B cell (primary cell): ENCODE measurements at regions not wholly inside any gene's neighbourhood (a gene's known extent, or its start where the extent isn't known, plus 50 kb on each side); places are given as distances from the start of the nearest gene placed in this dataset.

Experiments
- ATAC-seq: fragments of 200-7000 bp; cut with Tn5 transposase; one replicate; pipeline ENCODE4 v1.10.0; 2021; ENCODE audit warnings: low read depth, mild to moderate bottlenecking, moderate number of reproducible peaks, moderate library complexity
- CTCF ChIA-PET: fragments of 350-600 bp; sonication (Branson Sonifier 250); formaldehyde crosslinking; loops from one replicate; lab custom pipeline; 2021; ENCODE audit warnings: antibody characterized with exemption, inconsistent platforms; lab: Charles Lee
- POLR2A ChIA-PET: fragments of 350-600 bp; sonication (Branson Sonifier 250); formaldehyde crosslinking; loops from one replicate; lab custom pipeline; 2021; ENCODE audit warnings: antibody characterized with exemption; lab: Charles Lee
- DNase-seq: peaks from one replicate; pipeline ENCODE4 v3.0.0; 2013
- H2AFZ ChIP-seq: 2 replicates; pipeline ENCODE4 v1.6.1; 2012; ENCODE audit warnings: mild to moderate bottlenecking, low read depth, low read length; ENCODE audit not compliant: insufficient read depth, poor library complexity, severe bottlenecking
- H3K27ac ChIP-seq, 2 donors: 1 replicate in 1 of 2; 2 replicates in 1 of 2; pipeline ENCODE4 v1.5.1; 2012 to 2013; ENCODE audit warnings: low read length in 2 of 2, mild to moderate bottlenecking in 2 of 2, moderate library complexity in 1 of 2
- H3K27me3 ChIP-seq, 4 experiments: fragments of 200-600 bp in 1 of 4; sonication (generic) in 1 of 4; replicated peaks in 1 of 4; 1 replicate in 2 of 4; 2 replicates in 2 of 4; pipeline versions ENCODE4 v1.6.1 to v1.7.0; 2013 to 2016; ENCODE audit warnings: low read length in 3 of 4, mild to moderate bottlenecking in 2 of 4, mixed read lengths in 1 of 4, moderate library complexity in 1 of 4; ENCODE audit not compliant: insufficient read depth in 4 of 4, control insufficient read depth in 3 of 4; ENCODE audit errors: control extremely low read depth in 1 of 4
- H3K36me3 ChIP-seq, 2 experiments: replicated peaks in 1 of 2; 1 replicate in 1 of 2; 2 replicates in 1 of 2; pipeline versions ENCODE4 v1.6.1 to v1.7.1; 2013; ENCODE audit warnings: low read length in 1 of 2; ENCODE audit not compliant: insufficient read depth in 2 of 2, control insufficient read depth in 1 of 2; ENCODE audit errors: control extremely low read depth in 1 of 2, extremely low read depth in 1 of 2
- H3K4me1 ChIP-seq, 2 donors: fragments of 200-600 bp in 1 of 2; sonication (generic) in 1 of 2; 1 replicate in 1 of 2; 2 replicates in 1 of 2; pipeline versions ENCODE4 v1.5.1 to v1.6.1; 2013 to 2017; ENCODE audit warnings: low read length in 2 of 2; ENCODE audit not compliant: control insufficient read depth in 2 of 2, insufficient read depth in 2 of 2
- H3K4me2 ChIP-seq: replicated peaks from 2 replicates; pipeline ENCODE3; 2012; ENCODE audit warnings: mild to moderate bottlenecking, low read depth, low read length; ENCODE audit not compliant: poor library complexity, severe bottlenecking
- H3K4me3 ChIP-seq, 5 experiments: fragments of 200-600 bp in 1 of 5; sonication (generic) in 1 of 5; 1 replicate in 3 of 5; 2 replicates in 2 of 5; pipeline versions ENCODE4 v1.5.1 to v1.7.0; 2011 to 2016; ENCODE audit warnings: low read length in 4 of 5, mild to moderate bottlenecking in 4 of 5, low read depth in 2 of 5, control low read depth in 1 of 5, moderate library complexity in 1 of 5; ENCODE audit not compliant: insufficient read depth in 1 of 5; ENCODE audit errors: control extremely low read depth in 1 of 5, extremely low read depth in 1 of 5
- H3K79me2 ChIP-seq: fragments of 200-600 bp; sonication (generic); one replicate; pipeline ENCODE4 v1.6.0; 2016; ENCODE audit warnings: low read length; ENCODE audit not compliant: control insufficient read depth, insufficient read depth
- H3K9ac ChIP-seq: fragments of 200-600 bp; sonication (generic); 2 replicates; pipeline ENCODE4 v1.6.1; 2017; ENCODE audit warnings: mild to moderate bottlenecking, low read length, moderate library complexity
- H3K9me3 ChIP-seq, 3 donors: one replicate each; pipeline versions ENCODE4 v1.6.1 to v1.7.1; 2013; ENCODE audit warnings: low read length in 2 of 3; ENCODE audit not compliant: control insufficient read depth in 2 of 3, insufficient read depth in 1 of 3; ENCODE audit errors: control extremely low read depth in 1 of 3
- H4K20me1 ChIP-seq: 2 replicates; pipeline ENCODE4 v1.6.0; 2012; ENCODE audit warnings: mild to moderate bottlenecking, low read length; ENCODE audit not compliant: insufficient read depth, control insufficient read depth, poor library complexity, severe bottlenecking
- H3K27ac Mint-ChIP-seq: one replicate; pipeline ENCODE4 v1.8.0; 2021; ENCODE audit warnings: mixed read lengths
- H3K27me3 Mint-ChIP-seq: one replicate; pipeline ENCODE4 v1.8.0; 2021; ENCODE audit warnings: mixed read lengths
- H3K4me1 Mint-ChIP-seq: one replicate; pipeline ENCODE4 v1.8.0; 2021; ENCODE audit warnings: mixed read lengths
- H3K4me3 Mint-ChIP-seq: one replicate; pipeline ENCODE4 v1.8.0; 2021; ENCODE audit warnings: mixed read lengths
- H3K9me3 Mint-ChIP-seq: one replicate; pipeline ENCODE4 v1.8.0; 2022; ENCODE audit warnings: mixed read lengths; ENCODE audit not compliant: insufficient read depth
- EZH2 ChIP-seq: IDR thresholded peaks from 2 replicates; pipeline ENCODE4 v1.6.1; 2012; ENCODE audit warnings: borderline replicate concordance, low read depth, mild to moderate bottlenecking, moderate library complexity, low read length; ENCODE audit not compliant: insufficient read depth, poor library complexity, severe bottlenecking
- WGBS: methylation state at CpG from one replicate; pipeline ENCODE4 v1.1.5; 2013; ENCODE audit warnings: missing lambda C conversion rate; ENCODE audit not compliant: insufficient coverage; 5-methylcytosine and 5-hydroxymethylcytosine counted together
- intact Hi-C: fragments of 100-400 bp; cut with micrococcal nuclease; formaldehyde crosslinking; loops from one replicate; pipeline ENCODE4 v1.10.0; 2022
- TF ChIP-seq, protein P1 (sequence below): fragments of 200-600 bp; IDR thresholded peaks from one replicate; pipeline ENCODE4 v1.8.0; 2022; ENCODE audit warnings: antibody characterized with exemption, mild to moderate bottlenecking

DNA sequence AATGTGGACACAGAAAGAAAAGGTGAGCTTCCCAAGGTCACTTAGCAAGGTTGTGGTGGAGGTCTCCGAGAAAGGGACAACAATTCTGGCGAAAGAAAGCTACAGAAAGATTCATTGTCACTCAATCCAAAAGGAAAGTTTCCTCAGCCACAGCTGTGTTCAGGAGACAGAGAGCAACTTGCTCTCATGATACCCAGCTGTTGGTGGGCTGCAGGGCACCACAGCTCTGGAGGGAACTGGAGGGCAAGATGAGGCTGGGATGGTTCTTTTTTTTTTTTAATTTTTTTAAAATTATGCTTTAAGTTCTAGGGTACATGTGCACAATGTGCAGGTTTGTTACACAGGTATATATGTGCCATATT is 50.7 kb upstream of the VTCN1 start:
- ATAC-seq, result no peak
- intact Hi-C loops, result no loop called here
- no peak overlapping the region for H3K4me3 Mint-ChIP-seq

DNA sequence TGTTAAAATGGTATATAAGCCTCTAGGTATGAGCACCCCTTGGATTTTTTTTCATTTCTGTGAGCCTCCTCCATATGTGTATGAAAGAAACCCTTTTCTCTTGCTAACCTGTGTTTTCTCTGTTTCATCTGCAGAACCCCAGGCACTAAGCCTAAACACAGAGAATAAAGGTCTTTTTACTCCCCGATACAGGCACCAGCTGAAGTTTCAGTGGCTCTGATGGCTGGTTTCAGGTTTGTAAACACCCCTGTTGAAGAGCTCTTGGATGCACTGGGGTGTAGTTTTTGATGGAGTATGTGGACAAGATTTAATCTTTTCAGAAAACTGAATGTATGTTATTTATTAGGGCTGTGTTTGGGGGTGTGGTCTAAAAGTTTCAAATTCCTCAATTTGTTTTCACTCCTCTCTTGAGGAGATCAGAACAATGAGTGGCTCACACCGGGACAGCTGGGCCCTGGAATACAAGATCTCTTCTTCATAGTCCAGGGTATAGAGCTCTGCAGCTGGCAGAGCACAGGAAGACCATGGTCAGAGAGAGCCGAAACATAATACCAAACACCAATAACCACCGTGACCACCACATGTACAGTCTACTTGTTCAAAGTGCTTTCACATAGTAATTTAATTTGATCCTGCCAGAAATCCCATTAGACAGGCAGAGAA is 50.2 kb upstream of the VTCN1 start:
- Histone ChIP-seq H3K4me3 (no peak overlapping the region), H2AFZ (no peak overlapping the region), H3K79me2 (no peaks in the 10 kb centered on the region), H3K4me2 (no peak overlapping the region), H3K9me3 (peaks cover 0 to 7% (median 0%) of the 10 kb centered on the region in 3 donors), H3K27ac (no peak overlapping the region), H3K27me3 (no peaks in the 10 kb centered on the region), H3K36me3 (no peaks in the 10 kb centered on the region), H3K9ac (no peak overlapping the region), H4K20me1 (no peaks in the 10 kb centered on the region), H3K4me1 (no peaks in the 10 kb centered on the region)
- WGBS, result 73% methylated on average over 1 of the region's 4 CpGs
- CTCF ChIA-PET, result no interaction called here
- peaks cover 19% of the 10 kb centered on the region for H3K27me3 Mint-ChIP-seq
- TF ChIP-seq EZH2, result no peak
- TF ChIP-seq, protein P1, sequence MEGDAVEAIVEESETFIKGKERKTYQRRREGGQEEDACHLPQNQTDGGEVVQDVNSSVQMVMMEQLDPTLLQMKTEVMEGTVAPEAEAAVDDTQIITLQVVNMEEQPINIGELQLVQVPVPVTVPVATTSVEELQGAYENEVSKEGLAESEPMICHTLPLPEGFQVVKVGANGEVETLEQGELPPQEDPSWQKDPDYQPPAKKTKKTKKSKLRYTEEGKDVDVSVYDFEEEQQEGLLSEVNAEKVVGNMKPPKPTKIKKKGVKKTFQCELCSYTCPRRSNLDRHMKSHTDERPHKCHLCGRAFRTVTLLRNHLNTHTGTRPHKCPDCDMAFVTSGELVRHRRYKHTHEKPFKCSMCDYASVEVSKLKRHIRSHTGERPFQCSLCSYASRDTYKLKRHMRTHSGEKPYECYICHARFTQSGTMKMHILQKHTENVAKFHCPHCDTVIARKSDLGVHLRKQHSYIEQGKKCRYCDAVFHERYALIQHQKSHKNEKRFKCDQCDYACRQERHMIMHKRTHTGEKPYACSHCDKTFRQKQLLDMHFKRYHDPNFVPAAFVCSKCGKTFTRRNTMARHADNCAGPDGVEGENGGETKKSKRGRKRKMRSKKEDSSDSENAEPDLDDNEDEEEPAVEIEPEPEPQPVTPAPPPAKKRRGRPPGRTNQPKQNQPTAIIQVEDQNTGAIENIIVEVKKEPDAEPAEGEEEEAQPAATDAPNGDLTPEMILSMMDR, result no peak
- H3K4me1 Mint-ChIP-seq, result no peaks in the 10 kb centered on the region
- ATAC-seq (no peak), DNase-seq (no peak)
- no peak overlapping the region for H3K4me3 Mint-ChIP-seq
- intact Hi-C loops, result no loop called here
- POLR2A ChIA-PET, result no interaction called here
- peaks cover 3% of the 10 kb centered on the region for H3K9me3 Mint-ChIP-seq
- H3K27ac Mint-ChIP-seq, result no peak overlapping the region

More for the DNA sequence above, 50.7 kb upstream of the VTCN1 start:
- Histone ChIP-seq H3K79me2 (no peaks in the 10 kb centered on the region), H3K4me3 (no peak overlapping the region), H3K36me3 (no peaks in the 10 kb centered on the region), H4K20me1 (no peaks in the 10 kb centered on the region), H3K4me1 (no peaks in the 10 kb centered on the region), H3K4me2 (no peak overlapping the region), H3K27me3 (no peaks in the 10 kb centered on the region), H3K27ac (no peak overlapping the region), H3K9me3 (peaks cover 0 to 7% (median 0%) of the 10 kb centered on the region in 3 donors), H3K9ac (no peak overlapping the region), H2AFZ (no peak overlapping the region)
- H3K27ac Mint-ChIP-seq, result no peak overlapping the region
- no peak for DNase-seq
- ChIA-PET CTCF (no interaction called here), POLR2A (no interaction called here)
- 100% methylated on average over 1 of the region's 2 CpGs for WGBS
- no peaks in the 10 kb centered on the region for H3K4me1 Mint-ChIP-seq
- H3K27me3 Mint-ChIP-seq, result peaks cover 19% of the 10 kb centered on the region
- no peak for TF ChIP-seq EZH2
- TF ChIP-seq, protein P1, result no peak
- H3K9me3 Mint-ChIP-seq, result peaks cover 3% of the 10 kb centered on the region
